Tibial artery (tissue), 4 donors: ENCODE measurements at regions not wholly inside any gene's neighbourhood (a gene's known extent, or its start where the extent isn't known, plus 50 kb on each side); places are given as distances from the start of the nearest gene placed in this dataset.

Source experiments
- DNase-seq, 2 donors: peaks; one replicate each; pipeline ENCODE4 v3.0.0-alpha.2; 2019
- H3K27ac ChIP-seq, 2 donors: fragments of 200-600 bp; sonication (generic) in 1 of 2; 1 replicate in 1 of 2; 2 replicates in 1 of 2; pipeline ENCODE4 v1.5.1; 2018 to 2019; ENCODE audit warnings: mild to moderate bottlenecking in 1 of 2
- H3K27me3 ChIP-seq, 2 donors: fragments of 200-600 bp; sonication (generic) in 1 of 2; one replicate each; pipeline versions ENCODE4 v1.5.1 to v1.6.0; 2016 to 2019
- H3K36me3 ChIP-seq, 3 donors: fragments of 200-600 bp; sonication (generic) in 2 of 3; one replicate each; pipeline ENCODE4 v1.5.1; 2016 to 2019; ENCODE audit warnings: mild to moderate bottlenecking in 2 of 3
- H3K4me1 ChIP-seq, 4 donors: fragments of 200-600 bp; sonication (generic) in 2 of 4; 1 replicate in 3 of 4; 2 replicates in 1 of 4; pipeline ENCODE4 v1.5.1; 2016 to 2019
- H3K4me3 ChIP-seq, 2 donors: fragments of 200-600 bp; sonication (generic) in 1 of 2; 1 replicate in 1 of 2; 2 replicates in 1 of 2; pipeline ENCODE4 v1.5.1; 2018 to 2019; ENCODE audit warnings: mild to moderate bottlenecking in 2 of 2
- H3K9me3 ChIP-seq, 3 donors: fragments of 200-600 bp; sonication (generic) in 1 of 3; one replicate each; pipeline ENCODE4 v1.5.1; 2016 to 2019
- intact Hi-C: fragments of 100-400 bp; cut with DNase I; formaldehyde crosslinking; loops from one replicate; pipeline ENCODE4 v1.15.0; 2023; ENCODE audit warnings: low total_unique reads
- TF ChIP-seq, protein P1 (sequence below), 2 experiments: fragments of 200-600 bp in 1 of 2; fragments of 450-650 bp in 1 of 2; IDR thresholded peaks; one replicate each; pipeline ENCODE4 v1.5.1; 2017 to 2019; ENCODE audit warnings: antibody characterized with exemption in 2 of 2, mild to moderate bottlenecking in 1 of 2, moderate library complexity in 1 of 2

DNA sequence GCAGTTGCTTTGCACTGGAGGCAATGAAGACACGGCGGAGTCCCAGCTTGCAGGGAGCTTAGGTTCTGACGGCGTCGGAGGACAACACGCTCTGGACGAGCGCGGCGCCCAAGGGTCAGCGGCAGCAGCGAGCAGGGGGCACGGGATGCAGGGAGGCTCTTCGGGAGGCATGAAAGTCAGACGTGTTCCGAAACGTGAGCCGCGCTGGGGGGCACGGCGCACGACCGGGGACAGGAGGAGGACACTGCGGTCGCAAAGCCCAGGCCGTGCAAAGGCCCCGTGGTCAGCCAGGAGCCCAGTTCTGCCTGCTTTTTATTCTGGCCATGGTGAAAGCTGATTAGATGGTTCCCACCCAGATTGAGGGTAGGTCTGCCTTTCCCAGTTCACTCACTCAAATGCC lies 294.6 kb downstream of the SNAPC1 start:
- TF ChIP-seq, protein P1, sequence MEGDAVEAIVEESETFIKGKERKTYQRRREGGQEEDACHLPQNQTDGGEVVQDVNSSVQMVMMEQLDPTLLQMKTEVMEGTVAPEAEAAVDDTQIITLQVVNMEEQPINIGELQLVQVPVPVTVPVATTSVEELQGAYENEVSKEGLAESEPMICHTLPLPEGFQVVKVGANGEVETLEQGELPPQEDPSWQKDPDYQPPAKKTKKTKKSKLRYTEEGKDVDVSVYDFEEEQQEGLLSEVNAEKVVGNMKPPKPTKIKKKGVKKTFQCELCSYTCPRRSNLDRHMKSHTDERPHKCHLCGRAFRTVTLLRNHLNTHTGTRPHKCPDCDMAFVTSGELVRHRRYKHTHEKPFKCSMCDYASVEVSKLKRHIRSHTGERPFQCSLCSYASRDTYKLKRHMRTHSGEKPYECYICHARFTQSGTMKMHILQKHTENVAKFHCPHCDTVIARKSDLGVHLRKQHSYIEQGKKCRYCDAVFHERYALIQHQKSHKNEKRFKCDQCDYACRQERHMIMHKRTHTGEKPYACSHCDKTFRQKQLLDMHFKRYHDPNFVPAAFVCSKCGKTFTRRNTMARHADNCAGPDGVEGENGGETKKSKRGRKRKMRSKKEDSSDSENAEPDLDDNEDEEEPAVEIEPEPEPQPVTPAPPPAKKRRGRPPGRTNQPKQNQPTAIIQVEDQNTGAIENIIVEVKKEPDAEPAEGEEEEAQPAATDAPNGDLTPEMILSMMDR (IDR thresholded peaks at IDR 0.05) = no peak
- H3K36me3 ChIP-seq = no peaks in the 10 kb centered on the region
- intact Hi-C loops = no loop called here

GRCh38 chr14:62062645-62063044 lies 300.4 kb downstream of the SNAPC1 start:
- peaks cover 0 to 4% (median 0%) of the 10 kb centered on the region in 4 donors for H3K4me1 ChIP-seq
- H3K36me3 ChIP-seq = no peaks in the 10 kb centered on the region
- H3K27ac ChIP-seq = no peak overlapping the region
- TF ChIP-seq, protein P1 (IDR thresholded peaks at IDR 0.05) = no peak
- H3K27me3 ChIP-seq = no peaks in the 10 kb centered on the region
- H3K9me3 ChIP-seq = no peaks in the 10 kb centered on the region
- intact Hi-C loops = no loop called here
- no peak for DNase-seq
- no peak overlapping the region for H3K4me3 ChIP-seq

More for the DNA sequence above, 294.6 kb downstream of the SNAPC1 start:
- H3K9me3 ChIP-seq = no peaks in the 10 kb centered on the region
- H3K4me1 ChIP-seq = no peaks in the 10 kb centered on the region
- no peak overlapping the region for H3K27ac ChIP-seq
- DNase-seq = no peak
- H3K27me3 ChIP-seq = no peaks in the 10 kb centered on the region
- no peak overlapping the region for H3K4me3 ChIP-seq

DNA sequence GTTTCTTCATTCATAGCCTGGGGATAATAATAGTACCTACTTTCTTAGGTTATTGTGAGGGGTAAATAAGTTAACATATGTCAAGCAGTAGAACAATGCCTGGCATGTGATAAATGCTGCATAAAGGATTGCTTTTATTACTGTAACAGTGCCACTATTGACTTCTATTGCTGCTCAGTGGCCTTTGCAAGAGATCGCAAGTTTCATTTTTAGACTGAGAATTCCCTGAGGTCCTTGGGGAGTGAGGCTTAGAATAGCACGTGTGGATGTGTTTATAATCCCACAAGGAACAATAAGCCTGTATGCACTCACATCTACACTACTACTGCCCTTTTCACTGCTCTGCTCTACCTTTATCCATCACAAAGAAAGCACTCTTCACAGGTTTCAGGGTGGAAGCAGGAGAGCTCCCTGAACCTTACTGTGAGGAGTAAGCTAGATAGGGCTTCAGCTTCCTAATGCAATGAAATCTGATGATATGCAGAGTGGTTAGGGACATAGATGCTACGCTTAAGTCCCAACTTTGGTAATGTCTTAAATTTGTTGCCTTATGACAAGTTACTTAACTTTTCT lies 302.6 kb downstream of the SNAPC1 start:
- no peak overlapping the region for H3K27ac ChIP-seq
- no peak for DNase-seq
- intact Hi-C loops = no loop called here
- H3K36me3 ChIP-seq = no peaks in the 10 kb centered on the region
- H3K4me3 ChIP-seq = no peak overlapping the region
- TF ChIP-seq, protein P1 (IDR thresholded peaks at IDR 0.05) = no peak
- H3K9me3 ChIP-seq = no peaks in the 10 kb centered on the region
- H3K4me1 ChIP-seq = peaks cover 0 to 4% (median 0%) of the 10 kb centered on the region in 4 donors
- H3K27me3 ChIP-seq = no peaks in the 10 kb centered on the region

DNA sequence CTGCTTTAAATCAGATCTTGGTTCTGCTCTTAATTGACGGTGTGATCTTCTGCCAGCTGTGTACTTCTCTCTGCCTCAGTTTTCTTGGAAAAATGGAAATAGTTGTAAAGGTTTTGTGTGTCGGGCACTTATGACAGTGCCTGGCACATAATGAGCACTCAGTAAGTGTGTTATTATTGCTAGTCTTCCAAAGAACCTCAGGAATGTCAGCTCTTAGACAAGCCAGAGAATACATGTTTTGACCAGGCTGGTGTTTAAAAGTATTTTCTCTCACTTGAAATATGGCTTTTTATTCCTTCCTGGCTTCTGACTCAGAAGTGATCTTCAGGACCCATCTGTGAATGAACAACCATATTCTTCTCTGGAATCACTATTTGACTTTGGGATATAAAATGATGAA lies 304.1 kb downstream of the SNAPC1 start:
- peaks cover 0 to 4% (median 0%) of the 10 kb centered on the region in 4 donors for H3K4me1 ChIP-seq
- no peak overlapping the region for H3K4me3 ChIP-seq
- intact Hi-C loops = no loop called here
- no peak overlapping the region for H3K27ac ChIP-seq
- no peaks in the 10 kb centered on the region for H3K36me3 ChIP-seq
- H3K27me3 ChIP-seq = no peaks in the 10 kb centered on the region
- no peaks in the 10 kb centered on the region for H3K9me3 ChIP-seq
- TF ChIP-seq, protein P1 (IDR thresholded peaks at IDR 0.05) = no peak
- DNase-seq = no peak

DNA sequence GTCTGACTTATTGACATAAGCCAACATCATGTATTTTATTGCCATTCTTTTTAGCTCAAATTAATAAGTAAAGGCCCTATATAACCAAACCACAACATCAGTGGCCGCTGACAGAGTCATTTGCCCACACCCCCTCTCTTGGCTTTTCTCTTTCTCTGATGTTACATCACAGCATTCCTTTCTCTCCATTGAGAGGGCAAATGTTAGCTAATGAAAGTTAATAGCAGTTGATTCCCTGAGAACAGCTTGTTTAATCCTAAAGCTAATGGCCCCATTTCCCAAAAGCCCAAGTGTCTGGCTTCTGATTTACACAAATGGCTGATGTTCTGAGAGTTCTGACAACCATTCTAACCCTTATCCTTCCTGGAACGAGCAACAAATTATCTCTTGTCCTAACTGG lies 308.8 kb downstream of the SNAPC1 start:
- H3K27ac ChIP-seq = no peak overlapping the region
- TF ChIP-seq, protein P1 (IDR thresholded peaks at IDR 0.05) = no peak
- intact Hi-C loops = no loop called here
- no peaks in the 10 kb centered on the region for H3K9me3 ChIP-seq
- H3K27me3 ChIP-seq = no peaks in the 10 kb centered on the region
- H3K4me1 ChIP-seq = no peaks in the 10 kb centered on the region
- DNase-seq = no peak
- no peaks in the 10 kb centered on the region for H3K36me3 ChIP-seq
- no peak overlapping the region for H3K4me3 ChIP-seq

GRCh38 chr14:62076368-62076767 lies 314.1 kb downstream of the SNAPC1 start:
- TF ChIP-seq, protein P1 (IDR thresholded peaks at IDR 0.05) = no peak
- Histone ChIP-seq H3K9me3 (no peaks in the 10 kb centered on the region), H3K36me3 (no peaks in the 10 kb centered on the region), H3K27ac (no peak overlapping the region), H3K4me3 (no peak overlapping the region), H3K4me1 (no peaks in the 10 kb centered on the region), H3K27me3 (no peaks in the 10 kb centered on the region)
- intact Hi-C loops = no loop called here
- no peak for DNase-seq
